ENCODE measurements at regions not wholly inside any gene's neighbourhood (a gene's known extent, or its start where the extent isn't known, plus 50 kb on each side); places are given as distances from the start of the nearest gene placed in this dataset.

GRCh38 chr5:123819833-123820232 is 307.9 kb downstream of the CSNK1G3 start:
- FAIRE-seq = no peak
- whole genome bisulfite sequencing, 2 experiments (ENCODE audit: extremely low coverage in 1 of 2, insufficient coverage in 1 of 2, insufficient read length in 1 of 2, insufficient replicate concordance in 2 of 2, low coverage in 1 of 2, low lambda C conversion rate in 2 of 2, missing lambda C conversion rate in 1 of 2) = 95% methylated on average over 4 of the region's 4 CpGs; no CpG with 5 or more reads in 1 of the 2 experiments
- TF ChIP-seq JUND (IDR thresholded peaks at IDR 0.05; ENCODE audit: low read length) (no peak), CHD1 (IDR thresholded peaks at IDR 0.05; ENCODE audit: low read depth, low read length) (no peak), BCL11A (IDR thresholded peaks at IDR 0.05; ENCODE audit: low read depth in 2 of 2, low read length in 2 of 2) (no peak), EZH2 (IDR thresholded peaks at IDR 0.05; ENCODE audit: low read depth, low read length, severe bottlenecking) (no peak), BACH1 (IDR thresholded peaks at IDR 0.05; ENCODE audit: low read length) (no peak), EP300 (IDR thresholded peaks at IDR 0.05; ENCODE audit: borderline replicate concordance in 1 of 2, low read depth in 2 of 2, low read length in 2 of 2) (no peak), SUZ12 (IDR thresholded peaks at IDR 0.05; ENCODE audit: low read length) (no peak), GABPA (IDR thresholded peaks at IDR 0.05; ENCODE audit: borderline replicate concordance, insufficient read depth, low read length) (no peak), TAF1 (IDR thresholded peaks at IDR 0.05; ENCODE audit: low read depth, low read length) (no peak), ASH2L (IDR thresholded peaks at IDR 0.05; ENCODE audit: low read length) (no peak)

More at GRCh38 chr5:123819833-123820232, 307.9 kb downstream of the CSNK1G3 start:
- H4K5ac ChIP-seq (ENCODE audit: insufficient read length, low read depth, low read length) = no peak overlapping the region
- ChIA-PET POLR2A (ENCODE audit: partially characterized antibody) (no interaction called here), CTCF (ENCODE audit: partially characterized antibody) (no interaction called here)
- H3K23ac ChIP-seq (ENCODE audit: insufficient read length) = no peak overlapping the region
- peaks cover 0 to 6% (median 4%) of the 10 kb centered on the region in 4 experiments; a peak in 4 of 7 replicates for H3K4me1 ChIP-seq (replicated peaks in 1 of 4; ENCODE audit: control insufficient read depth in 3 of 4, insufficient read depth in 4 of 4, low read length in 3 of 4)
- no peaks in the 10 kb centered on the region for H3K79me1 ChIP-seq (ENCODE audit: low read depth, low read length)
- H3K9me3 ChIP-seq (ENCODE audit: insufficient read depth in 2 of 2, low read depth in 1 of 2, low read length in 1 of 2) = 0 out of 4 replicates have a peak, but pooled peaks cover 0 to 3% of the 10 kb centered on the region in 2 experiments
- H3K18ac ChIP-seq (ENCODE audit: extremely low read depth, low read length) = no peak overlapping the region
- no peak overlapping the region for H4K91ac ChIP-seq (replicated peaks; ENCODE audit: insufficient read length, low read length)
- no peak overlapping the region for H2BK5ac ChIP-seq (ENCODE audit: low read depth, low read length)
- no peak overlapping the region for H2BK20ac ChIP-seq (ENCODE audit: low read length)
- no peak overlapping the region for H3K14ac ChIP-seq (ENCODE audit: insufficient read length)
- no peaks in the 10 kb centered on the region for H3K79me2 ChIP-seq (ENCODE audit: control insufficient read depth in 1 of 2, insufficient read depth in 2 of 2, low read length in 2 of 2)
- no peak overlapping the region for H3K9ac ChIP-seq (replicated peaks in 1 of 4; ENCODE audit: extremely low read depth in 1 of 4, low read depth in 3 of 4, low read length in 3 of 4)
- DNase-seq (ENCODE audit: low read depth in 1 of 2, low spot score in 2 of 2) = no peak
- H3K36me3 ChIP-seq (ENCODE audit: control insufficient read depth in 2 of 4, insufficient read depth in 4 of 4, low read length in 3 of 4) = no peaks in the 10 kb centered on the region
- no peak overlapping the region for H2AK5ac ChIP-seq (ENCODE audit: low read depth, low read length)
- H3K4me2 ChIP-seq (ENCODE audit: insufficient read depth in 1 of 2, low read depth in 2 of 2, low read length in 2 of 2) = no peak overlapping the region
- H3K27me3 ChIP-seq (replicated peaks in 1 of 4; ENCODE audit: control insufficient read depth in 3 of 4, extremely low read depth in 1 of 4, insufficient read depth in 3 of 4, low read length in 3 of 4) = no peaks in the 10 kb centered on the region
- no peaks in the 10 kb centered on the region for H4K20me1 ChIP-seq (replicated peaks in 1 of 2; ENCODE audit: control insufficient read depth in 1 of 2, insufficient read depth in 2 of 2, low read length in 2 of 2)
- H2BK12ac ChIP-seq (ENCODE audit: low read depth, low read length) = no peak overlapping the region
- no peak overlapping the region for H3K4me3 ChIP-seq (ENCODE audit: extremely low read depth in 1 of 4, insufficient read depth in 2 of 4, low read depth in 3 of 4, low read length in 4 of 4)
- no peak overlapping the region for H2AFZ ChIP-seq (ENCODE audit: low read length)
- no peak overlapping the region for H3K56ac ChIP-seq (replicated peaks; ENCODE audit: insufficient read length, low read depth, low read length)
- H3K23me2 ChIP-seq (ENCODE audit: low read depth, low read length) = no peaks in the 10 kb centered on the region
- H2BK120ac ChIP-seq (replicated peaks; ENCODE audit: low read depth, low read length) = no peak overlapping the region
- no peak overlapping the region for H3K27ac ChIP-seq (ENCODE audit: low read depth, low read length)
- no peak overlapping the region for H3K4ac ChIP-seq (replicated peaks; ENCODE audit: insufficient read length, low read depth, low read length)
- H4K8ac ChIP-seq (ENCODE audit: extremely low read depth, insufficient read depth, low read length) = no peak overlapping the region
- H2BK15ac ChIP-seq (ENCODE audit: low read length) = no peak overlapping the region

All from H1 (cell line).